ENCODE measurements at regions not wholly inside any gene's neighbourhood (a gene's known extent, or its start where the extent isn't known, plus 50 kb on each side); places are given as distances from the start of the nearest gene placed in this dataset.

DNA sequence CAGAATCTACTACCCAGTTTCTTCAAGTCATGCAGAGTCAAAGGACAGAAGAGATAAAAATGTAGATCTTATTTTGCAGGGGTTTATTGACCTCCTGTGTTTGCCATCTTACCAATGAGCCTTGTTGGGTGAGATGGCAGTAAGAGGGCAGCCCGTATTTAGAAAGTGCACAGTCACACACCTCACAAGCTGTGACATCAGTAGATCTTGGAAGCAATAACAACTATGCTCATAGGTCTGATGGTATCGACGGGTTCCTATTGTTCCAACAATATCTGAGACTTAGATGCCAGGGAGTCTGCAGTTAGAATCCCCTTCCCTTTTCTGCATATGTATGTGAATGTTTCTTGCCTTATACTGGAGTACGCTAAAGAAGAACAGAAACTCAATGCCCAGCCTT, 189.0 kb upstream of the DYRK2 start:
- Histone ChIP-seq H3K4me1 (ENCODE audit: low read length) (peaks cover 24% of the 10 kb centered on the region), H2AFZ (ENCODE audit: low read length) (no peak overlapping the region), H3K9me2 (replicated peaks; ENCODE audit: insufficient read depth, low read length) (no peaks in the 10 kb centered on the region), H3K79me2 (ENCODE audit: low read length) (no peaks in the 10 kb centered on the region), H3K36me3 (ENCODE audit: insufficient read depth, low read length) (no peaks in the 10 kb centered on the region), H3K9me3 (ENCODE audit: low read length) (no peaks in the 10 kb centered on the region), H3K4me2 (ENCODE audit: low read depth, low read length, poor library complexity, severe bottlenecking) (no peak overlapping the region), H4K20me1 (ENCODE audit: insufficient read depth, low read depth, low read length) (no peaks in the 10 kb centered on the region), H3K4me3 (ENCODE audit: low read length) (no peak overlapping the region), H3K27ac (ENCODE audit: low read length) (no peak overlapping the region), H3K27me3 (ENCODE audit: low read length) (0 out of 2 replicates have a peak, but pooled peaks cover 2% of the 10 kb centered on the region), H3K9ac (ENCODE audit: low read length) (no peak overlapping the region)
- DNase-seq = no peak

DNA sequence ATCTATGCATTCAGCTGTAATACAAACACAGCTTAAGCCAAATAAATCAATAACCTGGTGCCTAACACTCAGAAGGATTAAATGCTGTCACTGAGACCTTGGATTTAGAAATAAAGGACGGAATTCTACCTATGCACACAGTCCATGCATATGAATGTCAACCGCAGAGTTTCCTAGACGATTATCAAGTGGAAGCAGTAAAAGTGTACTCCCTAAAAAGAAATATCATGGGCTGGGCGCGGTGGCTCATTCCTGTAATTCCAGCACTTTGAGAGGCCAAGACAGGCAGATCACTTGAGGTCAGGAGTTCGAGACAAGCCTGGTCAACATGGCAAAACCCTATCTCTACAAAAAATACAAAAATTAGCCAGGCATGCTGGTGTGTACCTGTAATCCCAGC, 188.2 kb upstream of the DYRK2 start:
- H4K20me1 ChIP-seq (ENCODE audit: insufficient read depth, low read depth, low read length) = no peaks in the 10 kb centered on the region
- H2AFZ ChIP-seq (ENCODE audit: low read length) = no peak overlapping the region
- H3K27ac ChIP-seq (ENCODE audit: low read length) = no peak overlapping the region
- H3K4me1 ChIP-seq (ENCODE audit: low read length) = peaks cover 24% of the 10 kb centered on the region
- no peak overlapping the region for H3K9ac ChIP-seq (ENCODE audit: low read length)
- no peaks in the 10 kb centered on the region for H3K79me2 ChIP-seq (ENCODE audit: low read length)
- H3K36me3 ChIP-seq (ENCODE audit: insufficient read depth, low read length) = no peaks in the 10 kb centered on the region
- 0 out of 2 replicates have a peak, but pooled peaks cover 2% of the 10 kb centered on the region for H3K27me3 ChIP-seq (ENCODE audit: low read length)
- H3K4me3 ChIP-seq (ENCODE audit: low read length) = no peak overlapping the region
- H3K9me3 ChIP-seq (ENCODE audit: low read length) = no peaks in the 10 kb centered on the region
- H3K4me2 ChIP-seq (ENCODE audit: low read depth, low read length, poor library complexity, severe bottlenecking) = no peak overlapping the region
- no peak for DNase-seq
- no peaks in the 10 kb centered on the region for H3K9me2 ChIP-seq (replicated peaks; ENCODE audit: insufficient read depth, low read length)

DNA sequence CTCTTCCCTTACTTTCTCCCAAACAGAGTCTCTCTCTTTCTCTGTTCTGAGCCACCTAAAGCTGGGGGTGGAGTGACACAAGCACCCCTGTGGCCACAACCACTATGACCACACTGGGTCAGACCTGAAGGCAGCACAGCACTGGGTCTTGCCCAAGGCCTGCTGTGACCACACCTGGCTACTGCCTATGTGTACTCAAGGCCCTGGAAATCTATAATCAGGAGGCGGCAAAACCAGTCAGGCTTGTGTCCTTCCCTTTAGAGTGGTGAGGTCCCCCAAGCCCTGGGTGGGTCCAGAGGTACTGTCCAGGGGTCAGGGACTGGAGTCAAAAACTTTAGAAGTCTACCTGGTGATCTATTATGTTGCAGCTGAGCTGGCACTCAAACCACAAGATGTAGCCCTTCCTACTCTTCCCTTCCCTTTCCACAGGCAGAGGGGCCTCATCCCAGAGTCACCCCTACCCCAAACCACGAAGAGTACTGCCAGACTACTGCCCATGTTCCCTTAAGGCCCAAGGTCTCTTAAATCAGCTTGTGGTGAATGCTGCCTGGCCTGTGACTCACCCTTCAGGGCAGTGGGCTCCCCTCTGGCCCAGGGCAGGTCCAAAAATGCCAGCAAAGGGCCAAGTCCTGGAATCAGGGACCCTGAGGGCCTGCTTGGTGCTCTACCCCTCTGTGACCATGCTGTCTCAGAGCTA, 179.8 kb upstream of the DYRK2 start:
- no peaks in the 10 kb centered on the region for H3K9me2 ChIP-seq (replicated peaks; ENCODE audit: insufficient read depth, low read length)
- no peaks in the 10 kb centered on the region for H3K9me3 ChIP-seq (ENCODE audit: low read length)
- no peaks in the 10 kb centered on the region for H3K79me2 ChIP-seq (ENCODE audit: low read length)
- H4K20me1 ChIP-seq (ENCODE audit: insufficient read depth, low read depth, low read length) = no peaks in the 10 kb centered on the region
- no peaks in the 10 kb centered on the region for H3K36me3 ChIP-seq (ENCODE audit: insufficient read depth, low read length)
- no peak for DNase-seq
- H2AFZ ChIP-seq (ENCODE audit: low read length) = no peak overlapping the region
- no peak overlapping the region for H3K9ac ChIP-seq (ENCODE audit: low read length)
- H3K27me3 ChIP-seq (ENCODE audit: low read length) = 0 out of 2 replicates have a peak, but pooled peaks cover 2% of the 10 kb centered on the region
- no peak overlapping the region for H3K4me2 ChIP-seq (ENCODE audit: low read depth, low read length, poor library complexity, severe bottlenecking)
- no peak overlapping the region for H3K27ac ChIP-seq (ENCODE audit: low read length)
- no peak overlapping the region for H3K4me3 ChIP-seq (ENCODE audit: low read length)
- H3K4me1 ChIP-seq (ENCODE audit: low read length) = no peaks in the 10 kb centered on the region

DNA sequence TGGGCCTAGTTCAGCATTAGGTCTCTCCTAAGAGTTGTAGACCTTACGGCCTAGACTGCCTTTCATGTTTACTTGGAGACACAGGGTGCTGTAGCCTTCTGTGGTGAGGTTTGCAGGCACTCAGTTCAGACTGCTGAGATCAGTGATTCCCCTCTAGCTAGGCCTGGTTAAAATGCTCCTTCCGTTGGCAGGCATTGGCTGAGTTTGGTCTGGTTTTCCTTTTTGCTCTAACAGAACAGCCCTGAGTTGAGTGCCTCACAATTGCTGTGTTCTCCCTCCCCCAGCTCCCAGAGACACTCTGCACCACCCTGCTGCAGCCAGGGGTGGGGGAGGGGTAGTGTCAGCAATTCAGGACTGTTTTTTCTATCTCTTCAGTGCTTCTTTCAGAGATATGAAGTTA, 178.9 kb upstream of the DYRK2 start:
- H3K4me1 ChIP-seq (ENCODE audit: low read length) = no peaks in the 10 kb centered on the region
- H3K9me3 ChIP-seq (ENCODE audit: low read length) = no peaks in the 10 kb centered on the region
- no peaks in the 10 kb centered on the region for H3K27me3 ChIP-seq (ENCODE audit: low read length)
- no peak overlapping the region for H3K4me3 ChIP-seq (ENCODE audit: low read length)
- no peak overlapping the region for H2AFZ ChIP-seq (ENCODE audit: low read length)
- H3K9ac ChIP-seq (ENCODE audit: low read length) = no peak overlapping the region
- H4K20me1 ChIP-seq (ENCODE audit: insufficient read depth, low read depth, low read length) = no peaks in the 10 kb centered on the region
- H3K4me2 ChIP-seq (ENCODE audit: low read depth, low read length, poor library complexity, severe bottlenecking) = no peak overlapping the region
- H3K36me3 ChIP-seq (ENCODE audit: insufficient read depth, low read length) = no peaks in the 10 kb centered on the region
- H3K9me2 ChIP-seq (replicated peaks; ENCODE audit: insufficient read depth, low read length) = no peaks in the 10 kb centered on the region
- DNase-seq = no peak
- H3K79me2 ChIP-seq (ENCODE audit: low read length) = no peaks in the 10 kb centered on the region
- no peak overlapping the region for H3K27ac ChIP-seq (ENCODE audit: low read length)

DNA sequence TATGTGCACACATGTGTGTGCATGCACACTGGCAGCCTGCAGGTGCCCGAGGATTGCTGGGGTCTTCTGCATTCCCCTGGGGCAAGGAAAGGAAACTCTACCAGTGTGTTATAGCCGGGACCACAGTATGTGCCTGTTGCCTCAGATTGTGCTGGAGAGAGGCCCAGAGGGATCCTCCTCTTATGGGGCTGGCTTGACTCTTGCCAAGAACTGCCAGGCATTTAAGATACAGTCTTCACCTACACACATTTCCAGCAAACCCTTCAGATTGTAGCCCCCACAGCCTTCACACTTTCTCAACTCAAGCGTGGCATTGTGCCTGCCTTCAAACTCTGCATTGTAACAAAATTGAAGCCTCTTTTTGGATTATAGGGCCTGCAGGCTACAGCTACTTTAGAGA, 176.7 kb upstream of the DYRK2 start:
- Histone ChIP-seq H2AFZ (ENCODE audit: low read length) (no peak overlapping the region), H4K20me1 (ENCODE audit: insufficient read depth, low read depth, low read length) (no peaks in the 10 kb centered on the region), H3K4me3 (ENCODE audit: low read length) (no peak overlapping the region), H3K9me2 (replicated peaks; ENCODE audit: insufficient read depth, low read length) (no peaks in the 10 kb centered on the region), H3K4me1 (ENCODE audit: low read length) (no peaks in the 10 kb centered on the region), H3K36me3 (ENCODE audit: insufficient read depth, low read length) (no peaks in the 10 kb centered on the region), H3K27ac (ENCODE audit: low read length) (no peak overlapping the region), H3K9me3 (ENCODE audit: low read length) (no peaks in the 10 kb centered on the region), H3K27me3 (ENCODE audit: low read length) (no peaks in the 10 kb centered on the region), H3K79me2 (ENCODE audit: low read length) (no peaks in the 10 kb centered on the region), H3K9ac (ENCODE audit: low read length) (no peak overlapping the region), H3K4me2 (ENCODE audit: low read depth, low read length, poor library complexity, severe bottlenecking) (no peak overlapping the region)
- DNase-seq = no peak

DNA sequence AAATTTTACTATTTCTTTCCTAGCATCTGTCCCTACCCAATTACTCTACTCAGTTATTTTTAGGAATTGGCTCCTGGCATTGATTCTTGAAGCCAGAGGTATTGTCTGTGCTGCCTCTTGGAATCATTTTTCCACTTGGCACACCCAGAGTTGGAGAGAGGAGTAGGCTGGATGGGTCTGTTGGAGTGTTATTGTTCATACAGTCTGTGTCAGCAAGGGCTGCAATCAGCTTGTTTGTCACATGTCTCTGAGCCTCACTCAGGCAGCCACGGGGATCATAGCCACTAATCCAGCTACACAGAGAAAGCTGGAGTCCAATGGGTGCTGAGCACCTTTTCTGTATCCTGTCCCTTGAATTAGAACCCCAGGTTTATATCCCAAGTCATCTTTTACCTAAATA, 176.0 kb upstream of the DYRK2 start:
- Histone ChIP-seq H2AFZ (ENCODE audit: low read length) (no peak overlapping the region), H3K4me3 (ENCODE audit: low read length) (no peak overlapping the region), H4K20me1 (ENCODE audit: insufficient read depth, low read depth, low read length) (no peaks in the 10 kb centered on the region), H3K9ac (ENCODE audit: low read length) (no peak overlapping the region), H3K79me2 (ENCODE audit: low read length) (no peaks in the 10 kb centered on the region), H3K36me3 (ENCODE audit: insufficient read depth, low read length) (no peaks in the 10 kb centered on the region), H3K27me3 (ENCODE audit: low read length) (no peaks in the 10 kb centered on the region), H3K9me2 (replicated peaks; ENCODE audit: insufficient read depth, low read length) (no peaks in the 10 kb centered on the region), H3K9me3 (ENCODE audit: low read length) (no peaks in the 10 kb centered on the region), H3K4me2 (ENCODE audit: low read depth, low read length, poor library complexity, severe bottlenecking) (no peak overlapping the region), H3K27ac (ENCODE audit: low read length) (no peak overlapping the region), H3K4me1 (ENCODE audit: low read length) (no peaks in the 10 kb centered on the region)
- no peak for DNase-seq

DNA sequence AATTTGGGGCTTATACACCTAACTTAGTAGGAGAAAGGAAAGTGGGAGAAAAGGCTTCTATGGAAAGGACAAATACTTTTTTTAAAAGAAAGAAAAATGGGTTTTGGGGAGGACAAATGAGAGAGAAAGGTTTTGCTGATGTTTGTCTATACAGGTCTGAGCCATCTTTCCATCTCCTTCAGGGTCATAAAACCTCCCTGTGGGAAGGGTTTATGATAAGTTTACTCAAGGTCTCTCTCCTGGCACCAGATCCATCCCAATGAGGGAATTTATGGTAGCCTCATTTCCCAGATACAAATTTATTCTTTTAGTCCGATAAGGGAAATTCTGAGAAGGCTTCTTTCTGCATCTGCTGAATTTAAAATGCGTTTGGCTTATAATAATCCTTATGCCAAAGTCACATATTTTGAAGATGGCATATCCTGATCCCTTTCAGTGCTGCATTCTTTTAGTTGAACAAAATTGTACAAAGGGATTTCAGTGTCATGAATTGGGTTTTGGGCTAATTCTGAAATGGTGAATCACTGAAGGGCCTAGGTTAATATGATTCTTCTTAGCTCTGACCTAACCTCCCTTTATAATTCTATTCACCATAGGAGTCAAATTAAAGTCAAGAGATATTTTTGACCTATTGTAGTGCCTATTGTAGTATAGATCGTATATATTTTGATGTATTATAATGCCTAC, 173.5 kb upstream of the DYRK2 start:
- Histone ChIP-seq H3K9me3 (ENCODE audit: low read length) (no peaks in the 10 kb centered on the region), H2AFZ (ENCODE audit: low read length) (no peak overlapping the region), H3K4me2 (ENCODE audit: low read depth, low read length, poor library complexity, severe bottlenecking) (no peak overlapping the region), H3K9ac (ENCODE audit: low read length) (no peak overlapping the region), H3K4me1 (ENCODE audit: low read length) (no peaks in the 10 kb centered on the region), H3K36me3 (ENCODE audit: insufficient read depth, low read length) (no peaks in the 10 kb centered on the region), H3K4me3 (ENCODE audit: low read length) (no peak overlapping the region), H3K79me2 (ENCODE audit: low read length) (no peaks in the 10 kb centered on the region), H4K20me1 (ENCODE audit: insufficient read depth, low read depth, low read length) (no peaks in the 10 kb centered on the region), H3K27me3 (ENCODE audit: low read length) (no peaks in the 10 kb centered on the region), H3K27ac (ENCODE audit: low read length) (no peak overlapping the region), H3K9me2 (replicated peaks; ENCODE audit: insufficient read depth, low read length) (no peaks in the 10 kb centered on the region)
- DNase-seq = no peak

DNA sequence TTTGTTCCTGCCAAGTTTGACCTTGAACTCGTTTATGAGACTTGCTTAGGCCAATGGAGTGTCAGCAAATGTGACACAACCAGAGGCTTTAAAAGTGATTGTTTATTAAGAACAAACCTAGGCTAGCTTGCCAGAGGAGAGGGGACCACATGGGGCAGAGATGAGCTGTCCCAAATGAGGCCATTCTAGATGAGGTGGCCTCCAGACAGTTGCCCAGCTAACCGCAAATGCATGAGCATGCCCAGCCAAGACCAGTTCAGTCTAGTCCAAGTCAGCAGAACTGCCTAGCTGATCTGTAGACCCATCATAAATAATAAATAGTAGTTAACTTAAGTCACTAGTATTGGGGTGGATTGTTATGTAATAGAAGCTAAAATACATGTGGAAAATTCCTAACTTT, 172.8 kb upstream of the DYRK2 start:
- Histone ChIP-seq H3K9me2 (replicated peaks; ENCODE audit: insufficient read depth, low read length) (no peaks in the 10 kb centered on the region), H3K4me1 (ENCODE audit: low read length) (no peaks in the 10 kb centered on the region), H3K9ac (ENCODE audit: low read length) (no peak overlapping the region), H3K4me2 (ENCODE audit: low read depth, low read length, poor library complexity, severe bottlenecking) (no peak overlapping the region), H2AFZ (ENCODE audit: low read length) (no peak overlapping the region), H3K36me3 (ENCODE audit: insufficient read depth, low read length) (no peaks in the 10 kb centered on the region), H3K27me3 (ENCODE audit: low read length) (no peaks in the 10 kb centered on the region), H3K9me3 (ENCODE audit: low read length) (no peaks in the 10 kb centered on the region), H3K79me2 (ENCODE audit: low read length) (no peaks in the 10 kb centered on the region), H3K27ac (ENCODE audit: low read length) (no peak overlapping the region), H4K20me1 (ENCODE audit: insufficient read depth, low read depth, low read length) (no peaks in the 10 kb centered on the region), H3K4me3 (ENCODE audit: low read length) (no peak overlapping the region)
- DNase-seq = no peak
